Suprapubic skin (tissue), 4 donors: ENCODE measurements at regions not wholly inside any gene's neighbourhood (a gene's known extent, or its start where the extent isn't known, plus 50 kb on each side); places are given as distances from the start of the nearest gene placed in this dataset.

ENCODE experiments used
- DNase-seq, 2 donors: peaks; one replicate each; pipeline ENCODE4 v3.0.0-alpha.2; 2019; ENCODE audit warnings: low spot score in 2 of 2
- H3K27ac ChIP-seq: fragments of 200-600 bp; sonication (generic); one replicate; pipeline ENCODE4 v1.5.1; 2019
- H3K27me3 ChIP-seq: fragments of 200-600 bp; sonication (generic); one replicate; pipeline ENCODE4 v1.5.1; 2019
- H3K36me3 ChIP-seq: fragments of 200-600 bp; sonication (generic); one replicate; pipeline ENCODE4 v1.5.1; 2019
- H3K4me1 ChIP-seq: fragments of 200-600 bp; sonication (generic); one replicate; pipeline ENCODE4 v1.5.1; 2019
- H3K4me3 ChIP-seq: fragments of 200-600 bp; sonication (generic); one replicate; pipeline ENCODE4 v1.5.1; 2019; ENCODE audit warnings: mild to moderate bottlenecking
- H3K9me3 ChIP-seq: fragments of 200-600 bp; sonication (generic); one replicate; pipeline ENCODE4 v1.5.1; 2019
- CTCF ChIP-seq, 2 donors: fragments of 200-600 bp in 1 of 2; fragments of 450-650 bp in 1 of 2; sonication (generic) in 1 of 2; IDR thresholded peaks; one replicate each; pipeline ENCODE4 v1.5.1; 2016 to 2019; ENCODE audit warnings: antibody characterized with exemption in 2 of 2, mild to moderate bottlenecking in 1 of 2, moderate library complexity in 1 of 2
- EP300 ChIP-seq: sonication (generic); formaldehyde crosslinking; IDR thresholded peaks from one replicate; pipeline ENCODE4 v1.6.1; 2017; ENCODE audit warnings: antibody characterized with exemption
- POLR2A ChIP-seq, 2 donors: fragments of 450-650 bp; IDR thresholded peaks; one replicate each; pipeline ENCODE4 v1.6.1; 2017; ENCODE audit warnings: antibody characterized with exemption in 2 of 2, mild to moderate bottlenecking in 2 of 2, moderate library complexity in 2 of 2
- POLR2AphosphoS5 ChIP-seq, 3 donors: sonication (generic); formaldehyde crosslinking; IDR thresholded peaks; one replicate each; pipeline ENCODE4 v1.6.1; 2017; ENCODE audit warnings: antibody characterized with exemption in 3 of 3
- WGBS: methylation state at CpG from one replicate; pipeline ENCODE4 v1.1.5; 2018; 5-methylcytosine and 5-hydroxymethylcytosine counted together

GRCh38 chr2:122750808-122751207 lies 995.4 kb downstream of the TSN start:
- no peak for DNase-seq
- Histone ChIP-seq H3K9me3 (no peaks in the 10 kb centered on the region), H3K36me3 (no peaks in the 10 kb centered on the region), H3K27me3 (no peaks in the 10 kb centered on the region), H3K4me3 (no peak overlapping the region), H3K4me1 (no peaks in the 10 kb centered on the region), H3K27ac (no peak overlapping the region)
- TF ChIP-seq POLR2A (IDR thresholded peaks at IDR 0.05) (no peak), EP300 (no peak), POLR2AphosphoS5 (IDR thresholded peaks at IDR 0.05) (no peak), CTCF (IDR thresholded peaks at IDR 0.05) (no peak)

GRCh38 chr2:122753336-122753735 lies 997.9 kb downstream of the TSN start:
- 91% methylated on average over 2 of the region's 2 CpGs for WGBS
- no peaks in the 10 kb centered on the region for H3K36me3 ChIP-seq
- H3K27ac ChIP-seq = no peak overlapping the region
- H3K9me3 ChIP-seq = no peaks in the 10 kb centered on the region
- H3K4me1 ChIP-seq = no peaks in the 10 kb centered on the region
- no peaks in the 10 kb centered on the region for H3K27me3 ChIP-seq
- H3K4me3 ChIP-seq = no peak overlapping the region
- no peak for DNase-seq
- no peak for TF ChIP-seq CTCF (IDR thresholded peaks at IDR 0.05)
- no peak for TF ChIP-seq EP300
- no peak for TF ChIP-seq POLR2AphosphoS5 (IDR thresholded peaks at IDR 0.05)

GRCh38 chr2:122754561-122754960 lies 999.1 kb downstream of the TSN start:
- Histone ChIP-seq H3K4me1 (no peaks in the 10 kb centered on the region), H3K9me3 (no peaks in the 10 kb centered on the region), H3K4me3 (no peak overlapping the region), H3K27ac (no peak overlapping the region), H3K36me3 (no peaks in the 10 kb centered on the region), H3K27me3 (no peaks in the 10 kb centered on the region)
- DNase-seq = no peak
- 82% methylated on average over 2 of the region's 2 CpGs for WGBS
- no peak for TF ChIP-seq EP300
- no peak for TF ChIP-seq POLR2A (IDR thresholded peaks at IDR 0.05)
- TF ChIP-seq CTCF (IDR thresholded peaks at IDR 0.05) = no peak
- TF ChIP-seq POLR2AphosphoS5 (IDR thresholded peaks at IDR 0.05) = no peak

- no peak overlapping the region for H3K27ac ChIP-seq
- H3K9me3 ChIP-seq = peaks cover 2% of the 10 kb centered on the region
- no peaks in the 10 kb centered on the region for H3K4me1 ChIP-seq
- no peak for TF ChIP-seq POLR2A (IDR thresholded peaks at IDR 0.05)
- no peak for TF ChIP-seq POLR2AphosphoS5 (IDR thresholded peaks at IDR 0.05)
- no peak for TF ChIP-seq CTCF (IDR thresholded peaks at IDR 0.05)
- TF ChIP-seq EP300 = no peak
- no peaks in the 10 kb centered on the region for H3K36me3 ChIP-seq
- DNase-seq = no peak
- H3K27me3 ChIP-seq = no peaks in the 10 kb centered on the region
- H3K4me3 ChIP-seq = no peak overlapping the region
- 80% methylated on average over 3 of the region's 3 CpGs for WGBS
These were observed 999.9 kb downstream of the TSN start for GRCh38 chr2:122755281-122755780.

GRCh38 chr2:122758967-122759366 lies 1003.5 kb downstream of the TSN start:
- Histone ChIP-seq H3K4me1 (no peaks in the 10 kb centered on the region), H3K27ac (no peak overlapping the region), H3K4me3 (no peak overlapping the region), H3K27me3 (no peaks in the 10 kb centered on the region), H3K9me3 (peaks cover 4% of the 10 kb centered on the region), H3K36me3 (no peaks in the 10 kb centered on the region)
- 73% methylated on average over 2 of the region's 2 CpGs for WGBS
- TF ChIP-seq CTCF (IDR thresholded peaks at IDR 0.05) (no peak), POLR2AphosphoS5 (IDR thresholded peaks at IDR 0.05) (no peak), EP300 (no peak), POLR2A (IDR thresholded peaks at IDR 0.05) (no peak)
- DNase-seq = no peak
